MM.1S (cell line): ENCODE measurements at regions not wholly inside any gene's neighbourhood (a gene's known extent, or its start where the extent isn't known, plus 50 kb on each side); places are given as distances from the start of the nearest gene placed in this dataset.

Experiments
- CTCF ChIP-seq: fragments of 300-600 bp; sonication (generic); IDR thresholded peaks from 2 replicates; pipeline ENCODE4 v1.5.1; 2016; ENCODE audit warnings: antibody characterized with exemption, low read length, mixed read lengths
- EZH2 ChIP-seq: fragments of 300-600 bp; sonication (generic); optimal IDR thresholded peaks from 2 replicates; pipeline ENCODE3; 2017; ENCODE audit warnings: low read depth, mild to moderate bottlenecking, antibody characterized with exemption, low read length, mixed read lengths
- EZH2phosphoT487 ChIP-seq: fragments of 300-600 bp; sonication (generic); IDR thresholded peaks from 2 replicates; pipeline ENCODE4 v1.6.1; 2018; ENCODE audit warnings: antibody characterized with exemption, low read length

GRCh38 chr4:130028552-130028951, 932.6 kb downstream of the C4orf33 start:
- no peak for TF ChIP-seq CTCF
- TF ChIP-seq EZH2 = no peak
- TF ChIP-seq EZH2phosphoT487 = no peak
